H1 (cell line): ENCODE measurements at regions not wholly inside any gene's neighbourhood (a gene's known extent, or its start where the extent isn't known, plus 50 kb on each side); places are given as distances from the start of the nearest gene placed in this dataset.

Experiments used
- ASH2L ChIP-seq: fragments of 200-600, 300-600 bp; sonication (generic); IDR thresholded peaks from one replicate; pipeline ENCODE4 v1.7.1; 2017; ENCODE audit warnings: low read length
- BCL11A ChIP-seq, 2 experiments: IDR thresholded peaks; one replicate each; pipeline ENCODE4 v1.6.1; 2011; ENCODE audit warnings: low read depth in 2 of 2, low read length in 2 of 2, mild to moderate bottlenecking in 2 of 2
- BRCA1 ChIP-seq: IDR thresholded peaks from 2 replicates; pipeline ENCODE4 v1.6.1; 2012; ENCODE audit warnings: low read depth, low read length, improper control_type of control experiment
- CHD7 ChIP-seq: fragments of 300-600 bp; sonication (generic); IDR thresholded peaks from 2 replicates; pipeline ENCODE4 v1.7.1; 2012; ENCODE audit warnings: low read length, moderate library complexity, mild to moderate bottlenecking, inconsistent platforms; ENCODE audit not compliant: insufficient replicate concordance
- CTCF ChIP-seq, 3 experiments: IDR thresholded peaks; 1 replicate in 2 of 3; 2 replicates in 1 of 3; pipeline versions ENCODE4 v1.5.1 to v1.6.1; 2011; ENCODE audit warnings: low read length in 3 of 3, mild to moderate bottlenecking in 3 of 3, inconsistent platforms in 2 of 3, low read depth in 1 of 3, moderate library complexity in 1 of 3; ENCODE audit not compliant: insufficient read depth in 1 of 3; ENCODE audit errors: control extremely low read depth in 1 of 3
- RFX5 ChIP-seq: IDR thresholded peaks from 2 replicates; pipeline ENCODE4 v1.6.1; 2011; ENCODE audit warnings: low read depth, low read length, improper control_type of control experiment, borderline replicate concordance
- SP1 ChIP-seq: IDR thresholded peaks from 2 replicates; pipeline ENCODE4 v1.6.1; 2011; ENCODE audit warnings: low read depth, low read length
- SUZ12 ChIP-seq: fragments of 200-600 bp; sonication (generic); IDR thresholded peaks from 2 replicates; pipeline ENCODE4 v1.6.1; 2012; ENCODE audit warnings: mild to moderate bottlenecking, inconsistent platforms, low read length, moderate library complexity, mixed read lengths
- TBP ChIP-seq: IDR thresholded peaks from 2 replicates; pipeline ENCODE4 v1.6.1; 2011; ENCODE audit warnings: low read depth, low read length, improper control_type of control experiment
- TCF12 ChIP-seq: IDR thresholded peaks from 2 replicates; pipeline ENCODE4 v1.6.1; 2011; ENCODE audit warnings: low read depth, mild to moderate bottlenecking, low read length
- ZNF274 ChIP-seq: IDR thresholded peaks from 2 replicates; pipeline ENCODE4 v1.7.0; 2012; ENCODE audit warnings: low read length, borderline replicate concordance; ENCODE audit errors: extremely low read depth

- no peak for TF ChIP-seq CHD7
- TF ChIP-seq BCL11A (IDR thresholded peaks at IDR 0.05; ENCODE audit: low read depth in 2 of 2, low read length in 2 of 2): no peak
- TF ChIP-seq TBP: no peak
- TF ChIP-seq SP1: no peak
- no peak for TF ChIP-seq SUZ12
- TF ChIP-seq TCF12: no peak
- no peak for TF ChIP-seq BRCA1
- TF ChIP-seq CTCF (IDR thresholded peaks at IDR 0.05; ENCODE audit: control extremely low read depth in 1 of 3, insufficient read depth in 1 of 3, low read depth in 1 of 3, low read length in 3 of 3): no peak
- TF ChIP-seq ZNF274: no peak
- no peak for TF ChIP-seq ASH2L
- no peak for TF ChIP-seq RFX5
Measured at GRCh38 chr6:112634376-112634775, 287.2 kb downstream of the RFPL4B start (continued).
